MCF 10A (cell line): ENCODE measurements at regions not wholly inside any gene's neighbourhood (a gene's known extent, or its start where the extent isn't known, plus 50 kb on each side); places are given as distances from the start of the nearest gene placed in this dataset.

Experiments
- BruUV-seq: library from RNA; stranded (reverse); fragments of 400-500 nt; replicated peaks from 2 replicates; lab custom pipeline; 2021; lab: Mats Ljungman, UMichigan
- CTCF ChIA-PET: fragments of 300-600 bp; sonication (Branson Sonifier 250); formaldehyde crosslinking; extraction: SDS; loops from one replicate; lab custom pipeline; 2021; ENCODE audit warnings: antibody characterized with exemption, inconsistent platforms; lab: Yijun Ruan, JAX
- POLR2A ChIA-PET: fragments of 300-600, 350-650 bp; sonication (Branson Sonifier 250); formaldehyde crosslinking; extraction: SDS; loops from one replicate; lab custom pipeline; 2020; ENCODE audit warnings: antibody characterized with exemption, inconsistent platforms; lab: Yijun Ruan, JAX
- DNase-seq: peaks from one replicate; pipeline ENCODE4 v3.0.0-alpha.2; 2018; ENCODE audit not compliant: unreplicated experiment
- H3K27ac Mint-ChIP-seq: one replicate; pipeline ENCODE4 v1.8.0; 2022; ENCODE audit warnings: mild to moderate bottlenecking, low read depth, mixed read lengths; ENCODE audit not compliant: unreplicated experiment
- H3K27me3 Mint-ChIP-seq: one replicate; pipeline ENCODE4 v1.8.0; 2022; ENCODE audit warnings: mixed read lengths; ENCODE audit not compliant: insufficient read depth, unreplicated experiment
- H3K36me3 Mint-ChIP-seq: one replicate; pipeline ENCODE4 v1.8.0; 2022; ENCODE audit warnings: mild to moderate bottlenecking, moderate library complexity, mixed read lengths; ENCODE audit not compliant: insufficient read depth, unreplicated experiment
- H3K4me1 Mint-ChIP-seq: one replicate; pipeline ENCODE4 v1.8.0; 2022; ENCODE audit warnings: mixed read lengths; ENCODE audit not compliant: insufficient read depth, unreplicated experiment
- H3K4me3 Mint-ChIP-seq: one replicate; pipeline ENCODE4 v1.8.0; 2022; ENCODE audit warnings: mild to moderate bottlenecking, moderate library complexity, mixed read lengths; ENCODE audit not compliant: unreplicated experiment
- H3K9me3 Mint-ChIP-seq: one replicate; pipeline ENCODE4 v1.8.0; 2022; ENCODE audit warnings: mixed read lengths; ENCODE audit not compliant: unreplicated experiment
- intact Hi-C: fragments of 100-400 bp; cut with micrococcal nuclease; formaldehyde crosslinking; loops from 2 replicates; pipeline ENCODE4 v1.14.1; 2022
- TF ChIP-seq, protein P1 (sequence below): fragments of 200-600 bp; IDR thresholded peaks from one replicate; pipeline ENCODE4 v1.8.0; 2022; ENCODE audit warnings: antibody characterized with exemption, mild to moderate bottlenecking; ENCODE audit not compliant: unreplicated experiment

- TF ChIP-seq, protein P1, sequence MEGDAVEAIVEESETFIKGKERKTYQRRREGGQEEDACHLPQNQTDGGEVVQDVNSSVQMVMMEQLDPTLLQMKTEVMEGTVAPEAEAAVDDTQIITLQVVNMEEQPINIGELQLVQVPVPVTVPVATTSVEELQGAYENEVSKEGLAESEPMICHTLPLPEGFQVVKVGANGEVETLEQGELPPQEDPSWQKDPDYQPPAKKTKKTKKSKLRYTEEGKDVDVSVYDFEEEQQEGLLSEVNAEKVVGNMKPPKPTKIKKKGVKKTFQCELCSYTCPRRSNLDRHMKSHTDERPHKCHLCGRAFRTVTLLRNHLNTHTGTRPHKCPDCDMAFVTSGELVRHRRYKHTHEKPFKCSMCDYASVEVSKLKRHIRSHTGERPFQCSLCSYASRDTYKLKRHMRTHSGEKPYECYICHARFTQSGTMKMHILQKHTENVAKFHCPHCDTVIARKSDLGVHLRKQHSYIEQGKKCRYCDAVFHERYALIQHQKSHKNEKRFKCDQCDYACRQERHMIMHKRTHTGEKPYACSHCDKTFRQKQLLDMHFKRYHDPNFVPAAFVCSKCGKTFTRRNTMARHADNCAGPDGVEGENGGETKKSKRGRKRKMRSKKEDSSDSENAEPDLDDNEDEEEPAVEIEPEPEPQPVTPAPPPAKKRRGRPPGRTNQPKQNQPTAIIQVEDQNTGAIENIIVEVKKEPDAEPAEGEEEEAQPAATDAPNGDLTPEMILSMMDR, result no peak
- POLR2A ChIA-PET, result interaction anchor here (0.7 kb wide), 1 partner anchor 117 kb away, joined by 3 read pairs; no protein-coding TSS in a partner anchor
- Mint-ChIP-seq H3K4me3 (no peak overlapping the region), H3K27me3 (no peaks in the 10 kb centered on the region), H3K27ac (no peak overlapping the region), H3K36me3 (no peaks in the 10 kb centered on the region), H3K4me1 (peaks cover 19% of the 10 kb centered on the region), H3K9me3 (peaks cover 8% of the 10 kb centered on the region)
- peak; percentile 86 for DNase-seq
- no TSS peak for BruUV-seq
- intact Hi-C loops, result no loop called here
- CTCF ChIA-PET, result interaction anchor here (0.6 kb wide), 1 partner anchor 1198 kb away, joined by 3 read pairs; no protein-coding TSS in a partner anchor
Measured at GRCh38 chr7:20896996-20897395, 110.3 kb upstream of the SP8 start.

GRCh38 chr7:20906801-20907453, 120.2 kb upstream of the SP8 start:
- no peak for DNase-seq
- no peaks in the 10 kb centered on the region for H3K4me1 Mint-ChIP-seq
- no TSS peak for BruUV-seq
- no peaks in the 10 kb centered on the region for H3K36me3 Mint-ChIP-seq
- no peaks in the 10 kb centered on the region for H3K9me3 Mint-ChIP-seq
- no peak overlapping the region for H3K4me3 Mint-ChIP-seq
- ChIA-PET CTCF (no interaction called here), POLR2A (no interaction called here)
- H3K27ac Mint-ChIP-seq, result no peak overlapping the region
- no peaks in the 10 kb centered on the region for H3K27me3 Mint-ChIP-seq
- intact Hi-C loops, result no loop called here
- TF ChIP-seq, protein P1, result no peak

- intact Hi-C loops, result no loop called here
- no peak overlapping the region for H3K4me3 Mint-ChIP-seq
- TF ChIP-seq, protein P1, result no peak
- H3K4me1 Mint-ChIP-seq, result no peaks in the 10 kb centered on the region
- H3K27ac Mint-ChIP-seq, result no peak overlapping the region
- POLR2A ChIA-PET, result no interaction called here
- CTCF ChIA-PET, result interaction anchor here (0.6 kb wide), 1 partner anchor 43 kb away, joined by 4 read pairs; no protein-coding TSS in a partner anchor
- peaks cover 4% of the 10 kb centered on the region for H3K36me3 Mint-ChIP-seq
- H3K9me3 Mint-ChIP-seq, result no peaks in the 10 kb centered on the region
- no TSS peak for BruUV-seq
- DNase-seq, result no peak
- no peaks in the 10 kb centered on the region for H3K27me3 Mint-ChIP-seq
Measured at GRCh38 chr7:20911081-20911480, 124.4 kb upstream of the SP8 start.

- TF ChIP-seq, protein P1, result no peak
- Mint-ChIP-seq H3K27me3 (no peaks in the 10 kb centered on the region), H3K9me3 (no peaks in the 10 kb centered on the region), H3K36me3 (peaks cover 4% of the 10 kb centered on the region), H3K4me3 (no peak overlapping the region), H3K27ac (no peak overlapping the region), H3K4me1 (no peaks in the 10 kb centered on the region)
- ChIA-PET POLR2A (no interaction called here), CTCF (interaction anchor here (0.6 kb wide), 1 partner anchor 90 kb away, joined by 3 read pairs; no protein-coding TSS in a partner anchor)
- DNase-seq, result no peak
- BruUV-seq, result no TSS peak
- intact Hi-C loops, result no loop called here
Measured at GRCh38 chr7:20913853-20914252, 127.2 kb upstream of the SP8 start.
